ENCODE measurements at regions not wholly inside any gene's neighbourhood (a gene's known extent, or its start where the extent isn't known, plus 50 kb on each side); places are given as distances from the start of the nearest gene placed in this dataset.

DNA sequence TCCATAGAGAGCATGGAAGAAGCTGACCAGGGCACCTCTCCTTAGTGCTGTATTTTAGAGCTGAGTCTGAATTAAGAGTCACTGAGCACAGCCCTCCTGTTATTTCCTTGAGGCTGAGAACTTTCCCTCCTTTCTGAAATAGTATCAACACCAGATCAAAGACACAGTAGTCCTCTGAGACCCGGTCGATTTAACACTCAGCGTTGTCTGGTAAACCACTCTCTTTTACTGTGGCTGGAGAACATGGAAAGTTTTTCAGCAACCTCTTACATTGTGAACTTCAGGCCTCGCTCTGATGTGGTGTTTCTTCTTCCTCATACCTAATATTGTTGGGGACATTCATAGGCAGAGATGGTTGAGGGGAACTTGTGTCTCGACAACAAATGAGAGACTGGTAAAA, 202.0 kb upstream of the MTPN start:
- DNase-seq (no peak), ATAC-seq (peak; percentile 82)

DNA sequence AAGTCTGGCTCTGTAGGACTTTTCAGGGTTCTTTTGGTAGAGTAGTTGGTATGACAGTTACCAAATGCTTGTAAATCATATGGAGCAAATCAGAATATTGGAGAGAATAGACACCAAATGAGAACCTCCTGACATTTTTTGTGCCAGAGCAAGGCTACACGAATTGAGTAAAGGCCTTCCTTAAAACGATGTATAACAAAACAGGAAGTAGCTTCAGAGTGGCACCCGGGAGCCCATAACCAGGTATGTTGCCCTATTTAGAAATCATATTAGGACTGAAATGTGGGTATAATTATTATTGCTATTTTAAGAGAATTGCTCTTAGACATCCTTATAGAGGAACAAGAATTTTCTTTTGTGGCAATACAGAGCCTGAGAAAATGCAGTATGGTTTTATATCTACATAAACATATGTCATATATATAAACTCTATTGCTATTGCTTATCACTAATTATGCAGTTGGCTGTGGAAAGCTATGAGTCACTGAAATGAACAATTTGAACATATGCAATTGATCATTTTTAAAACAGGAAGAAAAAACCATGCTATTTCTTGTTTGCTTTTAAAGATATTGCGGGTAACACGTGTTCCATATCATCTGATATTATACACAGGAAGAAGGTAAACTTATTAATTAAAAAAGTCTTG, 197.4 kb upstream of the MTPN start:
- DNase-seq (no peak), ATAC-seq (no peak)

DNA sequence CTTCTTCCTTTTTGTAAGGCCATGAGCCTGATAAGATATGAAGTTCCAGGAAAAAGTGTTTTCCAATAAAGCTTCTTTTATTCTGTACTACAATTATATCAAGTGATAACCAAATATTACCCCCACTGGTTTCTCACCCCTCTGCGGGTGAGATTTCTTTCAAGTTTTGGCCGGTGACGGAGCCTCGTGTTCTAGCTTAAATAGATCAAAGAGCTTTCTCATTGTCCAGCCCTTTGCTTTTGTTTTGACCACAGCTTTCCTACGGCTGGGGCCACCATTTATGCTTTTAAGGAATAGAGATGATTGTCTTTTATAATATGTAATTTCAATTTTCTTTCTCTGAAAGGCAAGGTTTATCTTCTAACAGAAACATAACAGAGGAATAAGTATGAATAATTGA, 196.7 kb upstream of the MTPN start:
- DNase-seq = no peak

DNA sequence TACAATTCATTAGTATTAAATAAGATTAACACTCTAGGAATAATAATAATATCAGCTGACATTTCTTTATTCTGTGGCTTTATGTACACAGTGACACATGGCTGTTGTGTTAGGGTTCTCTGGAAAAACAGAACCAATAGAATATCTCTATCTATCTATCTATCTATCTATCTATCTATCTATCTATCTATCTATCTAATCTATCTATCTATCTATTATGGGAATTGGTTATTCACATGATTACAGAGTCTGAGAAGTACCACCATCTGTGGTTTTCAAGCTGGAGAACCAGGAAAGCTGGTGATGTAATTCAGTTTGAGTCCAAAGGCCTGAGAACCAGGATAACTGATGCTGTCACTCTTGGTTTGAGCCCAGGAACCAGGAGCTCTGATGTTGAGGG, 194.1 kb upstream of the MTPN start:
- DNase-seq (no peak), ATAC-seq (no peak)

More for the DNA sequence above, 196.7 kb upstream of the MTPN start:
- no peak for ATAC-seq

DNA sequence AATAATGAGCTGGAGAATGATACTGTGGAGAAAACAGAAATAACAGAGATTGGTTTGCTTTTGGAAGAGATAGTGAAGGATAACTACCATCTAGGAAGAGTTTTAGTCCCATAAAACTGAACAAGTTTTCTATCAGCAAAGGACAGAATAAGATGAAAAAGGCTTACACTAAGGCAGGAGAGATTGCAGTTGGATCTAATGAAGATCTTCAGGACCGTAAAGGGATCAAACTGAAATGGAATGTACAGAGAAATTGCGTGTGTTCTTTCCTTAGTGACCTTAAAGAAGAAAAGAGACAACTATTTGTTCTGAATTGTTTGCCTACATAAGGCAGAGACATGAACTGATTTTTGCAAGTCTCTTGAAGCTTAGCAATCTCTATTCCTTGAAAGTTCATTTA, 191.7 kb upstream of the MTPN start:
- ATAC-seq (no peak), DNase-seq (no peak)

DNA sequence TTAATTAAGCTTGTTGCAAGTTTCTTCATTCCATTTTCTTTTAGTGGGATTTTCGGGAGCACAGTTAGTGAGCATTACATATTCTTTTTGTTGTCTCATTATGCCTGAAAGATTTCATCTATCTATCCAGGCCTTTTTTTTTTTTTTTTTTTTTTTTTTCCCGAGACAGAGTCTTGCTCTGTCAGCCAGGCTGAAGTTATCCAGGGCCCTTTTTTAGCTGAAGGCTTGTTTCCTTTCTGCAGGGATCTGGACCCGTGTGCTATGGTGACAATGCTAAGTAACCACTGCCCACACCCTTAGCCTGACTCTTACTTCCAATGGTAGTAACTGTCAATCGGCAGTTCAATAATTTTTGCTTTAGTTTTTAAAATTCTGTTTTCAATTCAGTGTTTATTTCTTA, 190.8 kb upstream of the MTPN start:
- ATAC-seq (no peak), DNase-seq (no peak)

DNA sequence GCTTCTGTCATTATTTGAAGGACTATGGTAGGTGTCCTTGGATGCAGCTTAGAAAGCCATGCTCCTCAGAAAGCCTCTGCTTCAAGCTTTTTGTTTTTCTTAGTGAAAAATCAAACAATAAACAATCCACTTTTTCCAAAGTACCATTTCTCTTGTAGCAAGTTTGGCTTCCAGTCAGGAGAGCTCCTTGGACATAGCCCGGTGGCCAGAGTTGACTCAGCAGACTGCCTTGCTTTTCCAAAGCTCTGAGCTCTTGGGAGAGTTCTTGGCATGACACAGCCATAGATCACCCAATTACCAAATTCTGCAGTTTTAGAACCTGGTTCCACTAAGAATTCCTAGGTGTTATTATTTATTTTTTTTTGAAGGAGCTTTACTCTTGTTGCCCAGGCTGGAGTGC, 189.4 kb upstream of the MTPN start:
- no peak for ATAC-seq
- no peak for DNase-seq

DNA sequence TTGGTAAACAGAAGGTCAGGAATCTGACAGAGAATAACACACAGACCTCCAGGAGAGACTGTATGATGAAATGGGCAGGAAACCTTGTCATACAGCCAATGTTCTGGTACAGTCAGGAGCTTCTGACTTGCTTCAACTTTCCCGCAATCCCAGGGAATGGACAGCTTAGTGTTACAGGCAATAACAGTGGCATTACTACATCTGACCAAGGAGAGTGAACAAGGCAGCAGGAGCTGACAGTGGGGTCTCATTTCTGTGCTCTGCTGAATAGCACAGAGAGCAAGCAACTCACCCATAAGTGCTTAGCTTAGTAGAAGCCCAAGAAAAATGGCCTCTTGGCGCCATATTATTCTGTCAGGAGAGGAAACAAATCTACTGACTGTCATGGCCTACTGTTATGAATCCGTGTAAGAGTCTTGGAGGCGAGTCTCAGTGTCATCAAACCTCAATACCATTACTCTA, 186.2 kb upstream of the MTPN start:
- DNase-seq (no peak), ATAC-seq (no peak)

DNA sequence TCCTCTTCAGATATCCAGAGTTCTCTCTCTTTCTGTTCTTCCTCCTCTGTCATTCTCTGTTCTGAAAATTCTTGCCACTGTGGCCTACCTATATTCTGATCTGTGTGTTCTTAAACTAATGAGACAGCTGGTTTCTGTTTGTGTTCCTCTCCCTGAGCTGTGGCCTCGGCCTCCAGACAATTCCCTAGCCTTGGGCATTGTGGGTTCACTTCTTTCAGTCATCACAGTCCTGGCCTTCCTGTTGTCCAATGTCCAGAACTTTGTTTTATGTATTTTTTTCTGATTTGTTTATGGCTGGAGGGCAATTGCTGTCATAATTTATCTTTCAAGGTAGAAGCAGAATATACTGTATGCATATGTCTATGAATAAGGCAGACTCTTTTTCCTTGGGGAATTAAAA, 173.2 kb upstream of the MTPN start:
- DNase-seq (no peak), ATAC-seq (no peak)

DNA sequence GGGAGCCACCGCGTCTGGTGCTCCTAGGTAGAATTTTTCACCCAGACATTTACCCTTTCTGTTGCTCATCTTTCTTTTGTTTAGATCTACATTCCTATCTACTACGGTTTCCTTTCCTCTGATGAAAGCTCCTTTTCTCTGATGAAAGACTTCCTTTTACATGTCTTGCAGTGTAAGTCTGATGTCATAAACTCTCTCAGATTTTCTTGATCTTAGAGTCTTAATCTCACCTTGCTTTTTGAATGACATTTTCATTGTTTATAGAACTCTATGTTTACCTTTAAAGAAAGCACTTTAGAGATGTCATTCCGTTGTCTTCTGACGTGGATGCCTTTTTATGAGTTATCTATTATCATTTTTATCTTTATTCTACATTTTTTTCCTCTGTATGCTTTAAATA, 171.8 kb upstream of the MTPN start:
- ATAC-seq (no peak), DNase-seq (no peak)

DNA sequence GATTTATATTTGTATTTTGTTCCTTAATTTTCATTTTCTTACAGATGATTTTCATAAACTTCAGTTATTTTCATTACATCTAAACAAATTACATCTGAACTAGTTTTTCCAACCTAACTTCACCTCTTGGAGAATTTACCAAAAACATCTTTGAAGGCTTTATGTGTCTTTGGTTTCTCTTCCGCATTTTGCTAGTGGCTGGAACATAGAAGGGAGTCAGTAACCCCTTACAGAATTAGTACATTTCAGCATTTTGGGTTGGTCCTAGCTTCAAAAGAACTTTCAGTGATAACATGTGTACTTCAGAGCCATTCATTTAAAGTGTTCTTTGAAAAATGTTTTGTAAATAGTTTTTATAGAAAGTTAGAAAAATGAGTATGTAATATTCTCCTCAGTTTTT, 169.8 kb upstream of the MTPN start:
- ATAC-seq (no peak), DNase-seq (no peak)

DNA sequence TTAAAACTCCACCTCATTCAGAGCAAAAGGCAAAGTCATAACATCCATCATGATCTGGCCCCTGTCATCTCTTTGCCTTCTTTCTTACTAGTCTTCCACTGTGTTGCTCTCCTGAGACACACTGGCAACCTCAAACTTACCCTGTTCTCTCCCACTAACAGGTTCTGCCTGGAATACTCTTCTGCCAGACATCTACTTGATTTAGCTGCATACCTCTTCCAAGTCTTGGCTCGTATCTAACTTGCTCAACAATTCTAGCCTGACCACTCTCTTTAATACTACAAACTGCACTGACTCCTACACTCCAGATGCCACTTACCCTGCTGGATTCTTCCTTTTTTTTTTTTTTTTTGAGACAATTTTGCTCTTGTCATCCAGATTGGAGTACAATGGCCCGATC, 167.0 kb upstream of the MTPN start:
- no peak for ATAC-seq

DNA sequence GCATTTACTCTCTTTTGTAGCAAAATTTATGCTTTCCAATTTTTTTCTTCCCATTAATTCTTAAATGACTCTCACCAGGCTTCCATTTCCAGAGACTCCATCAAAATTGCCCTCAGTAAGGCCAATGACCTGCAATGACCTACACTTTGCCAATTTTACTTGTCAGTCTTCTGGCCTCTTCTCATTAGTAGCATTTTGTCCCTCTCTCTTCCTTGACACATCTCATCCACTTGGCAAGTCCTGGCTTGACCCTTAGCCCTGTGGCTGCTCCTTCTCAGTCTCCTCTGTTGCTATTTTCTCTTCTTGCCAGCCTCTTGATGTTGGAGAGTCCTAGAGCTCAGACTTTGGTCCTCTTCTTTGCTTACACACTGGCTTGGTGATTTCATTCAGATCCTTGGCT, 166.1 kb upstream of the MTPN start:
- DNase-seq (no peak), ATAC-seq (no peak)

More for the DNA sequence above, 167.0 kb upstream of the MTPN start:
- DNase-seq = no peak

DNA sequence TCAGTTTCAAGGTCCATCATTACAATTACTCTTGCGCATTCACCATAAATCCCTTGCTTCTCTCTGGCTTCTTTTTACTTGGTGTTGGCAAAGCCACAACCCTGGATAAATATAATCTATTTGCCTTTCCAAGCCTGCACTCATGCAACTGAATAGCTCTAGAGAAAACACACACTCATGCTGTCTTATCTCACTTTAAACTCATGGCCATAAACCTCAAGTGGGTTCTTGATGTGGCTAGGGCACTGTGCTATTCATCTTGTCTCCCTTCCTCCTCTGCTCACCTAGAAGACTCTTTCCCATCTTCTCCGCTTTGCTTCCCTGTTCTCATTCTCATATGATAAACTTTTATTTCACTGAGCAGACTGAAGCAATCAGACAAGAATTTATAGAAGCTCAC, 165.4 kb upstream of the MTPN start:
- ATAC-seq (no peak), DNase-seq (no peak)

DNA sequence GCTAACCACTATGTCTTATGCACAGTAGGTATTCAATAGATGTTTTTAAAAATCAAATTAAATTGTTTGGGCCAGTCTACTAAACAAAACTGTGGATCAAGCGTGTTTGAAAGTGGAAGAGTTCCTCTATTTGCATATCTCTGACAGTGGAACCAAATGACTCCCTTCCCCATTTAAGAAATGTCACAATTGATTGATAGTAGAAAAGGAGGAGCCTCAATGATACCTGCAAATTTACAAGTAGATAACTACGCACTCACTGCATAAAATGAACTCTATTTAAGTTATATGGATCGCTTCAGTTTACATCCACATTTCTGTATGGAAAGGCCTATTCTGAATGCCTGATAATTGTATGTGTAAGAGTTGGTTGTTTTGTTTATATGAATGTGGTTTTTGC, 163.3 kb upstream of the MTPN start:
- no peak for DNase-seq
- no peak for ATAC-seq

DNA sequence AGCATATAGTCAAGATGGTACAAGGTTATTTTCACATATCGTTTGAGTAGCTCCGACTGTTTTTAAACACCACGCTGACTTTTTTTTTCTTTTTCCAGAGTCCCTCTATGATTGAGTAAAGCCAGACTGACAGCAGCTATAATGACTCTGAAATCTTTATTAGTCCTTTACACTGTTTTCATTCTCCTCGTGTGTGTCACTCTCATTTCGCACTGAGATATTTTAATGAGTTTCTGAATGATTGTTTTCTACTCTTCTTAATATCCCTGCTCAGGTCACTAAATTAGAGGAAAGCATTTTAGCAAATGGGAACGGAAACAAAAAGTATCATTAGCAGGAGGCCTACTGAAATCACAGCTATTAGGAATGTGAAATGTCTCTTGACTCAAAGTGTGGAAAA, 162.3 kb upstream of the MTPN start:
- no peak for DNase-seq
- ATAC-seq = no peak

DNA sequence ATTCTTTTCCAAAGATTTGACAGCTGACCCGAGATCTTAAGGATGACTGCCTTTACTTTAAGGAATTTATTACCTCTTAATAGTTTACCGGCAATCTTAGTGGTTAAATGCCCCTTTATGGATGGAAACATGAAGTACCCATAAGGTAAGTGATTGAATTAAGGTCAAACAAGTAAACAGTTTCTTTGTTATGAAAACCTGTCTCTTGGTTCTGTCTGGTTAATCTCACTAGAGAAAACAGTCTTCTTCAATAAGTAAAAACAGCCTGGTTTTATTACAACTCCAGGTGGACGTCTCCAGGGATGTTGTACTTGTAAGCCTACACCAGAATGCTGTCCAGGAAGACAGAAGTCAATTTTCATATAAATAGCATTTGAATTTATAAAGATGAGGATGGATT, 161.8 kb upstream of the MTPN start:
- no peak for ATAC-seq

DNA sequence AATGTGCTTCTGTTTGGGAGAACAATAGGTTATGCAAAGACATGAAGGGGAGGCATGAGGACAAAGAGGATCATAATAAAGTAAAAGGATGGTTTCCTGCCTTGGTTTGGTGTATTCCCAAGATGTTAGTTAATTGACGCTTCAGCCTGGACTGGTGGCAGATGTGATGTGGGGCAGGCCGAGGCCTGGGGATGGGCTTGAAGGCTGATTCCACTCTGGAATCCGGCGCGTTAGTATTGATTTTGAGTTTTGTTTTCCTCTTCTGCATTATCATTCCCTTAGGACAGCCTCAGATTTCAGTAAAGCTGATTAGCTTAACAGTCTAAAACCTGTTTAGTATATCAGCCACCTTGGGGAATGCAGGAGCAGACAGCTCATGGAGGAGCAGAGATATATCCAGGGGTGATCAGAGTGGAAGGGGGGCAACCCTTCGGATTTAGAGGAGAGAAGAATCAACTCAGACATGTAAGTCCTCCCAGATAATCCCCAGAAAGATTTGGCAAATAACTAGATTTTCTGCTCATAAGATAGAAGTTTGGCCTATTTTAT, 159.8 kb upstream of the MTPN start:
- DNase-seq (no peak), ATAC-seq (no peak)

More for the DNA sequence above, 161.8 kb upstream of the MTPN start:
- DNase-seq = no peak

DNA sequence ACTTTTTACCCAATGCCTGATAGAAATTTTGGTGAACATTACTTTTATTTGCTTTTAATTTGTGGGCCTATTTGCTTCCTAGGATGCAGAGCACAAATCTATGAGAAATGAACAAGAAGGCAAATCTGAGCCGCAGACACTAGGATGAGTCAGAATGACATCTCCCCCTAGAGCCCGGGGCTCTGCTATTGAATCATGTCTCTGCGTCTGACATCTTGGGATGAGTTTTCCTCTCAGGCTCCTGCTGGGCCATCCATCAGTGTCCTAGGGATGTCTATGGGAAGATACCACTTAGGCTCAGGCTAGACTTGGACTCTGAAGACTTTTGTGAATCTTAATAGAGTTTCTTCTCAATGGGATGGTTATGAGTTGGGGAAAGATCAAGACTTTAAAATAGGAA, 157.3 kb upstream of the MTPN start:
- ATAC-seq = no peak
- no peak for DNase-seq

DNA sequence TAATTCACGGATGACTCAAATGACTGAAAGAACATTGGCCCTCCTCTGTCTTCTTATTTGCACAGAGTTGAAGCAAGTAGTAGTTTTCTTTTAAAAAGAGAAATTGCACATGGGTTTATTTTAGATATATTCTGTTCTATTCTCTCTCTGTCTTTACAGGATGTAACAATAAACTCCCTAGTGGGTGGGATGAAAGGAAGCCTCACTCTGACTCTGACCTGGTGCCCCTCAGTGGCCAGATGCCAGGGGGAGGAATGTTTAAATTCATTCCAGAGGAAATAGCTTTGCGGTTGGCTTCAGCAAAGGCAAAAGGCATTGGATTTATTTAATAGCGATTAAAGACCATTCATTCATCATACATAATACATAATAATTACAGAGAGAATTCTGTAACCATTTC, 156.4 kb upstream of the MTPN start:
- DNase-seq (no peak), ATAC-seq (no peak)

DNA sequence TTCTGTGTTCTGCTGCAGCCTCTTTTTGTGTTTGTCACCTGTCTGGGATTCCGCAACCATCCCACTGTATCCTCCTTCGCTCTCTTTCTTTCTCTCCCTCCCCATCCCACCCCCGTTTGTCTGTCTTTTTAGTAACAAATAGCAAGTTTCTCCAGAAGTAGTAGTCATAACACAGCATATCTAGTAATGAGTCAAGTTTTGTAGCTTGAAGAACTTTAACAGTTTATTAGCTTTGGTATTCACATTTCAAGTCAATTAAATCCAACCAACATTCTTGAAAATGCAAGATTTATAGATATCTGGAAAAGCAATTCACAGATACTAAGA, 154.1 kb upstream of the MTPN start:
- ATAC-seq (no peak), DNase-seq (no peak)

DNA sequence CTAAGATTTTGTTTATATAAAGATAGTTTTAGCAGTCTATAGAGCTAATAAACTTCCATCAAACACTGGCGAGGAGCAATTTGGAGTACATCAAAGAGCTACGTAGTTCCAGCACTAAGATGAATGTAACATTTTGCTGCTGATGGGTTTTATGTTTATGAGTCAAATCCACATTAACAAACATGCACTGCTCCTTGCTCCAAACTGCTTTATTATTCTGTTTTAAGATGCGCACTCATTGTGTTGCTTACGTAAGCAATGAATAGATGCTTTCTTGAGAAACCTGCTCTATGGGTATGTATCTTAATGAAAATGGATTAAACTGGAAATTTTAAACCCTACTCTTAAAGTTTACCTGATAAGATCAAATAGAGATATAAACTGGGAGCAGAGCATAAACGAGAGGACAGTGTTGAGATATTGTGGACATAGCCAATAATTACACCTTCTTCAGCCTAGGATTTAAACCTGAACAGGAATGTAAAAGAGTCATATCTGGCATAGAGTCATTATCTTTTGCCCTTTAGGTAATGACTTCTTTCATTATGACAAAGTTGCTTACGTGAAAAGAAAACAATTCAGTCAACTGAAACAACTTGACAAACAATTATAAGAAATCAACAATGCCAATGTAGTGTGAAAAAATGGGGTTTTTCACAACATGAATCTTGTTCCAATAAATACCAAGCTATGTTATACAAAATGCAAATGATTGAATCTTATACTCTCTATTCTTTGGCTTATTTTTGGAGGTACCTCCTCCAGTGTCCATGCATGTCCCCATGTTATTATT, 153.5 kb upstream of the MTPN start:
- DNase-seq = no peak
- ATAC-seq = no peak

DNA sequence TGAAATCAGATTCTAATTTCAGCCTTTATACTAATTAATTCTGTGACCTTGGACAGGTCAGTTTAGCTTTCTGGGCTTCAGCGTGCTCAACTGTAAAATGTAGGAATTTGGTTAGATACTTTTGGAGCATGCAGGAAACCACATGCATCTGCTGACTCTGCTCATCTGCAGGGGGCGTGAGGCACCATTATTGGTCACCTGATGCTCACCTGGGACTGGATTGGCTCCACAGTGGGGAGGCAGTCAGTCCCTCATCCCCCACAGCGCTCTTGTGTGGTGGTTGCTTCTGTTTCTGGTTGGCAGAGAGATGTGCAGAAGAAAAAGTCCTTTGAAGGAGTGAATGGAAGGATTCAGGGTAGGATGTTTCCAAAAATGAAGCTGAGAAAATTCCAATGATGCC, 150.9 kb upstream of the MTPN start:
- DNase-seq (no peak), ATAC-seq (no peak)

DNA sequence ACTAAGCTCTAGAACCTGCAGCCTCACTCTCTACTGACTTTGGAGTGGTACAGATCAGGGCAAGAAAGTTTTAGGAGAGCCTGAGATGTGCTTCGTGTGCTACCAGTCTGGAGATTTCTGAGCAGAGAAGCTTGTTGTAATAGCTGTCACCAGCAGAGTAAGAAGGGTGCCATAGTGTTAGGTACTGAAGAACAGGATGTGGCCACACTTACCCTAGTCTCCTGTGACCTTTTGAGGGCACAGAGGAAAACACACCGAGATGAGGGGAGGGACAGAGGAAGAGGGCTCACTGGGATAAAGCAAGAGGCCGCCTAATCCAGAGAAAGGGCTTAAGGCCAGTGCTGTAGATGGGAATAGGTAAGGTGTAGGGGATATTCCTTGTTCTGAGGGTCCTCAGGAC, 146.2 kb upstream of the MTPN start:
- ATAC-seq (no peak), DNase-seq (no peak)

Data from stimulated activated naive CD8-positive, alpha-beta T cell treated with anti-CD3 and anti-CD28 coated beads, Interleukin-15, Interleukin-2, amounts not matched to agents 100 U/mL and 50 U/mL, for 24 hours (primary cell).